ENCODE measurements at regions not wholly inside any gene's neighbourhood (a gene's known extent, or its start where the extent isn't known, plus 50 kb on each side); places are given as distances from the start of the nearest gene placed in this dataset.

DNA sequence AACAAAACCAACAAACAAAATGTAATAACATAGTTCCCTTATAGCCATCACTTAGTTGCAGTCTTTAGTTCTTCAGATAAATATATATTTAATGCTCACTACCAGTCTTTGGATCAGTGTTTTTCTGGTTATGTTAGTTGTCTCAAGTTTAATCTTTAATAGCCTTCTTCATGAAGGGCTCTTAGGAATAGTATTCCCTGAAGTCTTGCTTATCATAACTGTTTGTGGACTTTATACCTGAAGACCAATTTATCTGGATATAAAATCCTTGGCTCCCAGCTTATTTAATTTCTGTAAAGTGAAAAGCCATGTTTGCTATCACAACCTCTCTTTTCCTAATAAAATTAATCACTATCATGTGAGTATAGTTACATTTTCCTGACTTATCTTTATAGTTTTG lies 379.7 kb downstream of the ARL6IP6 start:
- DNase-seq (ENCODE audit: low read depth), result no peak
- H3K4me3 ChIP-seq (ENCODE audit: low read depth, low read length), result no peak overlapping the region
- TF ChIP-seq, protein P1, sequence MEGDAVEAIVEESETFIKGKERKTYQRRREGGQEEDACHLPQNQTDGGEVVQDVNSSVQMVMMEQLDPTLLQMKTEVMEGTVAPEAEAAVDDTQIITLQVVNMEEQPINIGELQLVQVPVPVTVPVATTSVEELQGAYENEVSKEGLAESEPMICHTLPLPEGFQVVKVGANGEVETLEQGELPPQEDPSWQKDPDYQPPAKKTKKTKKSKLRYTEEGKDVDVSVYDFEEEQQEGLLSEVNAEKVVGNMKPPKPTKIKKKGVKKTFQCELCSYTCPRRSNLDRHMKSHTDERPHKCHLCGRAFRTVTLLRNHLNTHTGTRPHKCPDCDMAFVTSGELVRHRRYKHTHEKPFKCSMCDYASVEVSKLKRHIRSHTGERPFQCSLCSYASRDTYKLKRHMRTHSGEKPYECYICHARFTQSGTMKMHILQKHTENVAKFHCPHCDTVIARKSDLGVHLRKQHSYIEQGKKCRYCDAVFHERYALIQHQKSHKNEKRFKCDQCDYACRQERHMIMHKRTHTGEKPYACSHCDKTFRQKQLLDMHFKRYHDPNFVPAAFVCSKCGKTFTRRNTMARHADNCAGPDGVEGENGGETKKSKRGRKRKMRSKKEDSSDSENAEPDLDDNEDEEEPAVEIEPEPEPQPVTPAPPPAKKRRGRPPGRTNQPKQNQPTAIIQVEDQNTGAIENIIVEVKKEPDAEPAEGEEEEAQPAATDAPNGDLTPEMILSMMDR (IDR thresholded peaks at IDR 0.05; ENCODE audit: insufficient read depth, low read depth, low read length), result no peak

DNA sequence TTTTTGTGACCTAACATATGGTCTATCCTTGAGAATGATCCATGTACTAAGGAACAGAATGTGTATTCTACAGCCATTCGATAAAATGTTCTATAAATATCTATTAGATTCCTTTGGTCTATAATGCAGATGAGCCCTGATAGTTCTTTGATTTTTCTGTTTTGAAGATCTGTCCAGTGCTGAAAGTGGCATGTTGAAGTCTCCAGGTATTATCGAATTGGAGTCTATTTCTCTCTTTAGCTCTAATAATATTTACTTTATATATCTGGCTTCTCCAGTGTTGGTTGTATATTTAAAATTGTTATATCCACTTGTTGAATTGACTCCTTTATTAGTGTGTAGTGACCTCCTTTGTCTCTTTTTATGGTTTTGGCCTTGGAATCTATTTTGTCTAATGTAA lies 377.9 kb downstream of the ARL6IP6 start:
- H3K4me3 ChIP-seq (ENCODE audit: low read depth, low read length), result no peak overlapping the region
- TF ChIP-seq, protein P1 (IDR thresholded peaks at IDR 0.05; ENCODE audit: insufficient read depth, low read depth, low read length), result no peak
- no peak for DNase-seq (ENCODE audit: low read depth)

DNA sequence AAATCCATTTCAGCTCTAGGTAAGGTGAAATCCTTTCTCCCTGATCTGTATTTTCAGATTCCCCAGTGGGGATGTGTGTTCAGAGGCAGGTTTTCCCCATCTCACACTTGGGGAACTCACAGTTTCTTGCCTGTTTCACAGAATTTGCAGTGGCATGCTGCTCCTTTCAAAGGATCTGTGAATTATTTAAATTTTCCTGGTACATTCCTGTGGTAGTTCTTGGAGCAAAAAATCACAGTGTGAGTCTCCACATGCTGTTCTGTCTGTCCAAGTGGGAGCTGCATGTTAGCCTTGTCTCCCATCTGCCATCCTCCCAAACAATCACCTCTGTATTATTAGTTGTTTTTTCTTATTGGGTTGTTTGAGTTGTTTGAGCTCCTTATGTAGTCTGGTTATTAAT lies 372.9 kb downstream of the ARL6IP6 start:
- DNase-seq (ENCODE audit: low read depth), result no peak
- TF ChIP-seq, protein P1 (IDR thresholded peaks at IDR 0.05; ENCODE audit: insufficient read depth, low read depth, low read length), result no peak
- no peak overlapping the region for H3K4me3 ChIP-seq (ENCODE audit: low read depth, low read length)

DNA sequence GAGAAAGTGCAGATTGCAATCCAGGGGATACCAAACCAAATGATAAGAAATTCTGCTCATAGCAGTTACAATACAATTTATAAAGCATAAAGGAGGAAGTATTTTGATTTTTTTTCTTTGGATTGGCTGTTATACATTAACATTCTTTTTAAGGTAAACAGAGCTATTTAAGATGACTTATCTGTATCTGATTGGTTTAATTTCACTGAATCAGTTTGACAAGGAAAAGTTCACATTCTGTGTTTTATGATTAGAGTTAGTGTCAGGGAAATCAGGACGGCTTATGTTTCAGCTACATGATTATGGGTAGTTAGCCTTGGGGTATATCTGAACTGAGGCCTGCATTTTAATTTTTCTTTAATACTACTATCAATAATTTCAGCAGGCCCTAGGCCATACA lies 360.9 kb downstream of the ARL6IP6 start:
- TF ChIP-seq, protein P1 (IDR thresholded peaks at IDR 0.05; ENCODE audit: insufficient read depth, low read depth, low read length), result no peak
- DNase-seq (ENCODE audit: low read depth), result no peak
- H3K4me3 ChIP-seq (ENCODE audit: low read depth, low read length), result no peak overlapping the region

DNA sequence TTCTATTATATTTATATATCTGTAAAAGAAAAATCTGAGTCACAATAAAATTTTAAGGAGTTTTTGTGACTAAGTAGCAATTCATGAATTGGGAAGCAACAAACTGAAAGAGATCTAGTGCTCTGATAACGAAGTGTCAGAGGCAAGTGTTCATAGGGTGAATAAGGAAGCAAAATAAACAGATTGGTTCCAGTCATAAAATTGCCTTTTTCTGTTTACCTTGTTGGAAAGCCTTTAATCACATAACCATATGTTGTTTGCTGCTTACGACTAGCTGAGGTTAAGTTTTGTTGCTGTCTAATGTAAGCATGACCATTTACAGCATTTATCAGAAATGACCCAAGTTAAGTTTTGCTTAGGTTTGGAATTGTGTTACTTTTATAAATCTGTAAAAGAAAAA lies 358.9 kb downstream of the ARL6IP6 start:
- H3K4me3 ChIP-seq (ENCODE audit: low read depth, low read length), result no peak overlapping the region
- TF ChIP-seq, protein P1 (IDR thresholded peaks at IDR 0.05; ENCODE audit: insufficient read depth, low read depth, low read length), result no peak
- peak; percentile 43 for DNase-seq (ENCODE audit: low read depth)

DNA sequence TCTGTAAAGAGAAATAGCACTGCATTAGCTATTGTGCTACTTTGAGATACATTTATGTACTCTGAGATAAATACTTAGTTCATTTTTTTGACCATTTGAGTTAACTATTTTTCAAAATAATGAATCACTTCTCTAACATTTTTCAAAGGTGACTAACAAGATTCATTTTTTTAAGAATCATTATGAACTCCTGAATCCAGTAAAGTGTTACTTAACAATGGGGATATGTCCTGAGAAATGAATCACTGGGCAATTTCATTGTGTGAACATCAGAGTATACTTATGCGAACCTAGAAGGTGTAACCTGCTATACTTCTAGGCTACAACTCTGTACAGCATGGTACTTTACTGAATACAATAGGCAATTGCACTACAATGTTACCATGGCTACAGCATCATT lies 355.8 kb downstream of the ARL6IP6 start:
- DNase-seq (ENCODE audit: low read depth), result no peak
- TF ChIP-seq, protein P1 (IDR thresholded peaks at IDR 0.05; ENCODE audit: insufficient read depth, low read depth, low read length), result no peak
- H3K4me3 ChIP-seq (ENCODE audit: low read depth, low read length), result no peak overlapping the region

DNA sequence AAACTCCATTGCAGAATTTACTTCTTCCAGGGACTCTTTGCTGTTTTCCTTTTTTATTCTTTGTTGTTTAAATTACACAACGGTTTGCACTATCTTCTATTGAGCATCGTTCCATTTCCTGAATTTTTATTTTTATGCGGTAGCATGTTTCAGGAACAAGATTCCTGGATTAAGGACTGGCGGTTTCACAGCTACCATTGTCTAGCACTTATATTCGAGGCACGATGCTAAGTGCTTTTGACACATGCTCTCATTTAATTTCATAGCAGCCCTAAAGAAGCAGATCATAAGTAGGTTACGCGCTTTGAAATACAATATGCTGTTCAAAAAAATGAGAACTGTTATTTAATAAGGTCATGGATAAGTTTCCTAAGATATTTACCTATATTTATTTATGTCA lies 354.4 kb downstream of the ARL6IP6 start:
- TF ChIP-seq, protein P1 (IDR thresholded peaks at IDR 0.05; ENCODE audit: insufficient read depth, low read depth, low read length), result no peak
- no peak overlapping the region for H3K4me3 ChIP-seq (ENCODE audit: low read depth, low read length)
- DNase-seq (ENCODE audit: low read depth), result no peak

Data from fibroblast of villous mesenchyme (primary cell).